CD4-positive, alpha-beta T cell treated with Interleukin-6 at 100 ng/mL for 8 hours (primary cell): ENCODE measurements at regions not wholly inside any gene's neighbourhood (a gene's known extent, or its start where the extent isn't known, plus 50 kb on each side); places are given as distances from the start of the nearest gene placed in this dataset.

Experiments used
- DNase-seq: peaks from one replicate; pipeline ENCODE4 v3.0.0-alpha.2; 2020; ENCODE audit warnings: mixed read lengths, low spot score

GRCh38 chr13:109397285-109397684 lies 389.1 kb downstream of the IRS2 start:
- no peak for DNase-seq

GRCh38 chr13:109396266-109396665 lies 390.1 kb downstream of the IRS2 start:
- no peak for DNase-seq

GRCh38 chr13:109395014-109395413 lies 391.4 kb downstream of the IRS2 start:
- no peak for DNase-seq

- DNase-seq = no peak
Observed at GRCh38 chr13:109394311-109394988, 391.9 kb downstream of the IRS2 start.

- no peak for DNase-seq
Observed at GRCh38 chr13:109393045-109393444, 393.3 kb downstream of the IRS2 start.

GRCh38 chr13:109390391-109390790 lies 396.0 kb downstream of the IRS2 start:
- DNase-seq = no peak

GRCh38 chr13:109389892-109390345 lies 396.5 kb downstream of the IRS2 start:
- DNase-seq = no peak

- no peak for DNase-seq
Observed at GRCh38 chr13:109389456-109389855, 396.9 kb downstream of the IRS2 start.

GRCh38 chr13:109387471-109387870 lies 398.9 kb downstream of the IRS2 start:
- no peak for DNase-seq

- DNase-seq = no peak
Observed at GRCh38 chr13:109385242-109385560, 401.2 kb downstream of the IRS2 start.

- no peak for DNase-seq
Observed at GRCh38 chr13:109384491-109385241, 401.7 kb downstream of the IRS2 start.

GRCh38 chr13:109383683-109384082 lies 402.7 kb downstream of the IRS2 start:
- no peak for DNase-seq

GRCh38 chr13:109381546-109382180 lies 404.7 kb downstream of the IRS2 start:
- DNase-seq = no peak

- DNase-seq = no peak
Observed at GRCh38 chr13:109380457-109380856, 405.9 kb downstream of the IRS2 start.

- DNase-seq = no peak
Observed at GRCh38 chr13:109379930-109380329, 406.5 kb downstream of the IRS2 start.

- DNase-seq = no peak
Observed at GRCh38 chr13:109376936-109377335, 409.4 kb downstream of the IRS2 start.

- DNase-seq = no peak
Observed at GRCh38 chr13:109374609-109375200, 411.7 kb downstream of the IRS2 start.

- DNase-seq = no peak
Observed at GRCh38 chr13:109372666-109373065, 413.7 kb downstream of the IRS2 start.

GRCh38 chr13:109371066-109371465 lies 415.3 kb downstream of the IRS2 start:
- DNase-seq = no peak

- no peak for DNase-seq
Observed at GRCh38 chr13:109370496-109370895, 415.9 kb downstream of the IRS2 start.

- no peak for DNase-seq
Observed at GRCh38 chr13:109369353-109370052, 416.9 kb downstream of the IRS2 start.

- no peak for DNase-seq
Observed at GRCh38 chr13:109368230-109368629, 418.2 kb downstream of the IRS2 start.
